Left lung (tissue), 4 donors: ENCODE measurements at regions not wholly inside any gene's neighbourhood (a gene's known extent, or its start where the extent isn't known, plus 50 kb on each side); places are given as distances from the start of the nearest gene placed in this dataset.

Experiments used
- ATAC-seq: fragments of 200-7000 bp; cut with Tn5 transposase; one replicate; pipeline ENCODE4 v1.9.1; 2020; ENCODE audit warnings: moderate library complexity
- DNase-seq, 4 donors: peaks; one replicate each; pipeline ENCODE4 v3.0.0-alpha.2; 2013 to 2020
- H3K27ac ChIP-seq, 2 donors: fragments of 200-600 bp; sonication (generic) in 1 of 2; one replicate each; pipeline versions ENCODE4 v1.5.0 to v1.8.0; 2020 to 2021
- H3K27me3 ChIP-seq, 2 donors: fragments of 200-600 bp; sonication (generic) in 1 of 2; one replicate each; pipeline versions ENCODE4 v1.5.0 to v1.8.0; 2020 to 2021
- H3K36me3 ChIP-seq, 2 donors: fragments of 200-600 bp; sonication (generic) in 1 of 2; one replicate each; pipeline versions ENCODE4 v1.5.0 to v1.8.0; 2020 to 2021
- H3K4me1 ChIP-seq, 2 donors: fragments of 200-600 bp; one replicate each; pipeline ENCODE4 v1.8.0; 2021
- H3K4me3 ChIP-seq, 2 donors: fragments of 200-600 bp; sonication (generic) in 1 of 2; one replicate each; pipeline versions ENCODE4 v1.5.0 to v1.8.0; 2020 to 2021; ENCODE audit warnings: mild to moderate bottlenecking in 1 of 2
- H3K9me3 ChIP-seq, 2 donors: fragments of 200-600 bp; sonication (generic) in 1 of 2; one replicate each; pipeline versions ENCODE4 v1.5.0 to v1.8.0; 2020 to 2021
- intact Hi-C, 2 donors: fragments of 100-400 bp; cut with DNase I; formaldehyde crosslinking; loops; one replicate each; pipeline versions ENCODE4 v1.11.2 to v1.14.2; 2022
- TF ChIP-seq, protein P1 (sequence below), 2 donors: fragments of 200-600 bp; sonication (generic) in 1 of 2; IDR thresholded peaks; one replicate each; pipeline versions ENCODE4 v1.5.0 to v1.8.0; 2021; ENCODE audit warnings: antibody characterized with exemption in 2 of 2
- donor health status: DM: no; HTN: yes; CAD: no.
- donor health status: DM: no; HTN: no; CAD: no.

DNA sequence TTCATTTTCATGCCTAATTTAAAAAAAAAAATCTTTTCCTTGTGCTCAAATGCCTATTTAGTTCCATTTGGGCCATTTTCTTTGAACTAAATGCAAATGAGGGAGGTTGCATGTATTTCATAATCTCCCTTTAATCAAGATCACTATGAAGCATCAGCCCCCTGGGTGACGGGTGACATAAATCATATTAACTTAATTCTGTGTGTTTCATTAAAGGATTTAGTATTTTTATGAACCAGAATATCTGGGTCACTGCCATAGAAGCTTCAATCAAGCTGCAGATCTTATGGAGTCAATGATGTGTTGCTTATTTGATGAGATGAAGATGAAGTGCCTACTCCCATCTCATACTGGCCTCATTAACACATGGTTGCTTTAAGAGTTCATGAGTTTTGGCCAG, 301.9 kb upstream of the PRKCQ start:
- H3K9me3 ChIP-seq: no peaks in the 10 kb centered on the region
- no peaks in the 10 kb centered on the region for H3K4me1 ChIP-seq
- no peak for DNase-seq
- intact Hi-C loops: no loop called here
- no peak overlapping the region for H3K4me3 ChIP-seq
- peaks cover 6 to 15% of the 10 kb centered on the region in 2 donors for H3K27me3 ChIP-seq
- no peaks in the 10 kb centered on the region for H3K36me3 ChIP-seq
- ATAC-seq: no peak
- TF ChIP-seq, protein P1, sequence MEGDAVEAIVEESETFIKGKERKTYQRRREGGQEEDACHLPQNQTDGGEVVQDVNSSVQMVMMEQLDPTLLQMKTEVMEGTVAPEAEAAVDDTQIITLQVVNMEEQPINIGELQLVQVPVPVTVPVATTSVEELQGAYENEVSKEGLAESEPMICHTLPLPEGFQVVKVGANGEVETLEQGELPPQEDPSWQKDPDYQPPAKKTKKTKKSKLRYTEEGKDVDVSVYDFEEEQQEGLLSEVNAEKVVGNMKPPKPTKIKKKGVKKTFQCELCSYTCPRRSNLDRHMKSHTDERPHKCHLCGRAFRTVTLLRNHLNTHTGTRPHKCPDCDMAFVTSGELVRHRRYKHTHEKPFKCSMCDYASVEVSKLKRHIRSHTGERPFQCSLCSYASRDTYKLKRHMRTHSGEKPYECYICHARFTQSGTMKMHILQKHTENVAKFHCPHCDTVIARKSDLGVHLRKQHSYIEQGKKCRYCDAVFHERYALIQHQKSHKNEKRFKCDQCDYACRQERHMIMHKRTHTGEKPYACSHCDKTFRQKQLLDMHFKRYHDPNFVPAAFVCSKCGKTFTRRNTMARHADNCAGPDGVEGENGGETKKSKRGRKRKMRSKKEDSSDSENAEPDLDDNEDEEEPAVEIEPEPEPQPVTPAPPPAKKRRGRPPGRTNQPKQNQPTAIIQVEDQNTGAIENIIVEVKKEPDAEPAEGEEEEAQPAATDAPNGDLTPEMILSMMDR (IDR thresholded peaks at IDR 0.05): no peak
- H3K27ac ChIP-seq: no peak overlapping the region

DNA sequence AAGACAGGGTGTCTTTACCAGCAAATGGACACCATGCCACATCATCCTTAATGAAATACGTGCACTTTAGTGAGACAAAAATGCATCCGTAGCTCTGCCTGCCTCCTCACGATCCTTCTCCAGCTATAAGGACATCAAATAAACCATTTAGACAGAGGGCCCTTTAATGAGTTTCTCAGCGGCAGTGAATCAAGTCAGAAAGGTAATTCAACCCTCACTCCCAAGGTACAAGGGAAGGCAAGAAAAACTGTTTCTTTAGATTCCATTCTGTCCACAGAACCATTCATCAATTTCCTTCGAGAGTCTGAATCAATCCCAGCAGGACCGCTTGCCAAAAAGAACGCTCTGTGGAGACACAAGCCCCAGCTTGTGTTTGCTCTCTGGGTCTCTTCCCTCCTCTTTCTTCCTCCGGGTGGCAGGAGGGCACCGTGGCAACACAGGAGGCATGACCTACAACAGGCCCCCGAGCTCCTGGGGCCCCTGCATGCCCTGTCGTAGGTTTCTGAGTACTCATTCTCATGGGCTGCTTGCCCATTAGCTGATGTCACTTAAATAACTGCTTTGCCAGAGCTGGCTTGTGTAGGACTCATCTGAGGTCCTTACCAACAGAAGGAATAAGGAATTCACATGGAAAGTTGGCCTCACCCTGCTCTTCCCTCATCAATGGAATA, 297.8 kb upstream of the PRKCQ start:
- Histone ChIP-seq H3K36me3 (no peaks in the 10 kb centered on the region), H3K27ac (no peak overlapping the region), H3K4me3 (no peak overlapping the region), H3K27me3 (peaks cover 6 to 20% of the 10 kb centered on the region in 2 donors), H3K9me3 (no peaks in the 10 kb centered on the region), H3K4me1 (no peaks in the 10 kb centered on the region)
- TF ChIP-seq, protein P1 (IDR thresholded peaks at IDR 0.05): no peak
- ATAC-seq: no peak
- intact Hi-C loops: no loop called here
- peak in 1 of 4 donors; percentile 19 for DNase-seq

DNA sequence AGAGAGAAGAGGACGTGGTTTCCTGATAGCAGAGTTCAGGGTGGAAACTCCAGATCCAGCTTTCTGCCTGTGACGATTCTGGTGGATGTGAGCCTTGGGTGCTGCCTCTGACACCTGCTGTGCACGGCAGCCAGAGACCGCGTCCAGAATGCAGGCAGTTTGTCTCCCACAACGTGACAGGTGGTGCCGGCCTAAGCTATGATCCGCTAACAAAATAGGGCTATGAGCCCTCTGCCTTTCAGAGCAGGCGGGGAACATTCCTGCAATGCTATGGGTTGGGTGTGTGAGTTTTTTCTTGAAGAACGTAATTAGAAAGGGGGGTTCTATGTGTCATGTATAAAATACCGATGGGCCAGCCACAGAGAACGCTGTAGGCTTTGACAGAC, 297.3 kb upstream of the PRKCQ start:
- Histone ChIP-seq H3K27me3 (peaks cover 6 to 20% of the 10 kb centered on the region in 2 donors), H3K9me3 (no peaks in the 10 kb centered on the region), H3K4me3 (no peak overlapping the region), H3K4me1 (no peaks in the 10 kb centered on the region), H3K36me3 (no peaks in the 10 kb centered on the region), H3K27ac (no peak overlapping the region)
- intact Hi-C loops: no loop called here
- ATAC-seq: no peak
- TF ChIP-seq, protein P1 (IDR thresholded peaks at IDR 0.05): no peak
- DNase-seq: no peak

DNA sequence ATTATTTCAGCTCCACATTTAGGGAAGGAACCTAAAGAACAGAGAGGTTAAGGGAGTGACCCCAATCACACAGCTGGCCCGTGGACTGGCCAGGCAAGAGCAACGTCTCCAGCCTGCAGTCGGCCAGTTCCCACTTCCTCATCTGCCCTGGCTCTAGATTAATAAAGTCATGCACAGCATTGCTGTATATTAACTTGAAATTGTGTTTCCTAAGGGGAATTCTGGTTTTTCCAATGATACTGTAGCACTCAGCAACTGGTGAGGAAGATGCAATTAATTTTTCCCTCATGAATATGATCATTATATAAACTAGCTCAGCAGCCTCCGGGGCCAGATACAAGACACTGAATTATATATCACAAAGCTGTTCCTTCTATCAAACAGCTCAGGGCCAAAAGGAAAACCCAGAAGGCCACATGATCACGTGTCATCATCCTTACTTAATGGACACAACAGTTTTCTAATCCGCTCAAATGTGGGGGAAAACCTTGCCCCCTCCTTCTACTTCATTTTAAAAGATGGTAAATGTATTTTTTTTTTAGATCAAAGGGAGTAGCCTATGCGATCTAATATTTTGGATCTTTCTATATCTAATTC, 295.3 kb upstream of the PRKCQ start:
- Histone ChIP-seq H3K27me3 (peaks cover 6 to 20% of the 10 kb centered on the region in 2 donors), H3K9me3 (no peaks in the 10 kb centered on the region), H3K36me3 (no peaks in the 10 kb centered on the region), H3K4me3 (no peak overlapping the region), H3K27ac (no peak overlapping the region), H3K4me1 (no peaks in the 10 kb centered on the region)
- DNase-seq: peak in 1 of 4 donors; percentile 13
- intact Hi-C loops: no loop called here
- no peak for ATAC-seq
- TF ChIP-seq, protein P1 (IDR thresholded peaks at IDR 0.05): no peak

DNA sequence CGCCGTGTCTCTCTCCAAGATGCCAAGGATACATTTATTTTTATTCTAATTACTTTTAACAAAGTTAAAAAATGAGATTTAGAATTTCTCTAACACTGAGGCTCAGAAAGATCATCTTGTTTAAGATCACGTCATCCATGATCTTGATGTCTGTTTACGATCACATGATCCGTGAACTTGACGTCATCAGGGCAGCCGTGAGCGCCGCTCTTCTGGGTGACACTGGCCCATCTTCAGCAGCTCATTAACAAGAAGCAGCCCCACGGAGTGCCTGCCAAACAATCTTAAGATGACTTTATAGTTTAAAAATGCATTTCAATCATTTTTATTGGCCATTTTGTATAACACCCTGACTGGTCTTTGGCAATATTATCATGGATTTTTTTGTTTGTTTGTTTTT, 291.1 kb upstream of the PRKCQ start:
- intact Hi-C loops: no loop called here
- DNase-seq: peak in 1 of 4 donors; percentile 38

More for the DNA sequence above, 291.1 kb upstream of the PRKCQ start:
- Histone ChIP-seq H3K4me1 (no peaks in the 10 kb centered on the region), H3K9me3 (no peaks in the 10 kb centered on the region), H3K27me3 (no peaks in the 10 kb centered on the region), H3K4me3 (no peak overlapping the region), H3K36me3 (no peaks in the 10 kb centered on the region), H3K27ac (no peak overlapping the region)
- no peak for ATAC-seq
- TF ChIP-seq, protein P1 (IDR thresholded peaks at IDR 0.05): no peak
